IMR-90 (cell line): ENCODE measurements at regions not wholly inside any gene's neighbourhood (a gene's known extent, or its start where the extent isn't known, plus 50 kb on each side); places are given as distances from the start of the nearest gene placed in this dataset.

Experiments
- ATAC-seq: fragments of 200-7000 bp; cut with Tn5 transposase; 2 replicates; pipeline ENCODE4 v1.9.1; 2020; ENCODE audit warnings: low read depth, mild to moderate bottlenecking, moderate library complexity
- BruUV-seq: library from RNA; stranded (reverse); fragments of 400-500 nt; replicated peaks from 2 replicates; lab custom pipeline; 2021; lab: Mats Ljungman, UMichigan
- CTCF ChIA-PET: fragments of 300-600 bp; formaldehyde crosslinking; extraction: SDS; loops from one replicate; lab custom pipeline; 2021; ENCODE audit warnings: antibody characterized with exemption; lab: Yijun Ruan, JAX
- POLR2A ChIA-PET: fragments of 300-600 bp; sonication (Branson Sonifier 250); formaldehyde crosslinking; loops from one replicate; lab custom pipeline; 2022; ENCODE audit warnings: antibody characterized with exemption; ENCODE audit not compliant: unreplicated experiment; lab: Charles Lee
- DNase-seq: peaks from one replicate; pipeline ENCODE4 v3.0.0; 2013
- H2AFZ ChIP-seq: replicated peaks from 2 replicates; pipeline ENCODE3; 2013; ENCODE audit warnings: low read length, mild to moderate bottlenecking; ENCODE audit not compliant: poor library complexity
- H2AK5ac ChIP-seq: 2 replicates; pipeline ENCODE4 v1.6.1; 2013; ENCODE audit warnings: low read depth, low read length, inconsistent platforms
- H2AK9ac ChIP-seq: replicated peaks from 2 replicates; pipeline ENCODE3; 2013; ENCODE audit warnings: mild to moderate bottlenecking, low read depth, low read length, moderate library complexity; ENCODE audit not compliant: poor library complexity
- H2BK120ac ChIP-seq: 2 replicates; pipeline ENCODE4 v1.6.1; 2013; ENCODE audit warnings: low read depth, low read length, inconsistent platforms
- H2BK15ac ChIP-seq: 3 replicates; pipeline ENCODE4 v1.6.1; 2013; ENCODE audit warnings: low read depth, low read length, inconsistent platforms
- H2BK20ac ChIP-seq: 2 replicates; pipeline ENCODE4 v1.6.1; 2013; ENCODE audit warnings: low read depth, mild to moderate bottlenecking, inconsistent platforms, low read length, moderate library complexity
- H2BK5ac ChIP-seq: 2 replicates; pipeline ENCODE4 v1.6.1; 2013; ENCODE audit warnings: mild to moderate bottlenecking, low read depth, low read length, inconsistent platforms; ENCODE audit not compliant: poor library complexity, severe bottlenecking
- H3K14ac ChIP-seq: replicated peaks from 2 replicates; pipeline ENCODE4 v1.6.1; 2013; ENCODE audit warnings: low read depth, low read length, inconsistent platforms
- H3K18ac ChIP-seq: 2 replicates; pipeline ENCODE4 v1.6.1; 2013; ENCODE audit warnings: low read depth, low read length, control low read depth
- H3K23ac ChIP-seq: 2 replicates; pipeline ENCODE4 v1.6.1; 2013; ENCODE audit warnings: low read depth, low read length, inconsistent platforms
- H3K27ac ChIP-seq: 2 replicates; pipeline ENCODE4 v1.5.1; 2013; ENCODE audit warnings: mild to moderate bottlenecking, control low read depth, low read length; ENCODE audit not compliant: insufficient read depth
- H3K27me3 ChIP-seq: 2 replicates; pipeline ENCODE4 v1.6.1; 2013; ENCODE audit warnings: low read length; ENCODE audit not compliant: control insufficient read depth, insufficient read depth
- H3K36me3 ChIP-seq: 2 replicates; pipeline ENCODE4 v1.6.1; 2013; ENCODE audit warnings: low read length, mixed read lengths; ENCODE audit not compliant: control insufficient read depth, insufficient read depth
- H3K4ac ChIP-seq: 2 replicates; pipeline ENCODE4 v1.6.1; 2013; ENCODE audit warnings: low read depth, low read length, inconsistent platforms
- H3K4me1 ChIP-seq: 2 replicates; pipeline ENCODE4 v1.6.1; 2013; ENCODE audit warnings: low read length, mixed read lengths; ENCODE audit not compliant: control insufficient read depth, insufficient read depth
- H3K4me2 ChIP-seq: 2 replicates; pipeline ENCODE4 v1.6.1; 2013; ENCODE audit warnings: low read depth, mild to moderate bottlenecking, control low read depth, low read length, moderate library complexity
- H3K4me3 ChIP-seq: 2 replicates; pipeline ENCODE4 v1.5.1; 2013; ENCODE audit warnings: low read depth, mild to moderate bottlenecking, control low read depth, low read length, moderate library complexity; ENCODE audit not compliant: insufficient read depth
- H3K56ac ChIP-seq: 2 replicates; pipeline ENCODE4 v1.6.1; 2013; ENCODE audit warnings: low read length, inconsistent platforms; ENCODE audit not compliant: insufficient read depth; ENCODE audit errors: extremely low read depth
- H3K79me1 ChIP-seq, 2 experiments: 2 replicates each; pipeline ENCODE4 v1.6.1; 2013; ENCODE audit warnings: low read length in 2 of 2, inconsistent platforms in 1 of 2, low read depth in 1 of 2
- H3K9ac ChIP-seq: 2 replicates; pipeline ENCODE4 v1.6.1; 2013; ENCODE audit warnings: low read depth, low read length, control low read depth
- H3K9me1 ChIP-seq: 2 replicates; pipeline ENCODE4 v1.6.1; 2013; ENCODE audit warnings: low read length, inconsistent platforms; ENCODE audit not compliant: insufficient read depth
- H3K9me3 ChIP-seq: 2 replicates; pipeline ENCODE4 v1.6.1; 2013; ENCODE audit warnings: low read length; ENCODE audit not compliant: control insufficient read depth, insufficient read depth
- H4K20me1 ChIP-seq: 2 replicates; pipeline ENCODE4 v1.6.1; 2013; ENCODE audit warnings: low read length, inconsistent platforms; ENCODE audit not compliant: insufficient read depth
- H4K5ac ChIP-seq: 2 replicates; pipeline ENCODE4 v1.6.1; 2013; ENCODE audit warnings: mild to moderate bottlenecking, low read depth, low read length, control low read depth
- H4K8ac ChIP-seq, 2 experiments: 2 replicates each; pipeline ENCODE4 v1.6.1; 2013; ENCODE audit warnings: low read depth in 2 of 2, low read length in 2 of 2, control low read depth in 1 of 2, inconsistent platforms in 1 of 2
- H4K91ac ChIP-seq: 2 replicates; pipeline ENCODE4 v1.6.1; 2013; ENCODE audit warnings: low read depth, low read length, inconsistent platforms; ENCODE audit not compliant: insufficient read depth
- CHD1 ChIP-seq: IDR thresholded peaks from 2 replicates; pipeline ENCODE4 v1.6.1; 2012; ENCODE audit warnings: low read depth, low read length, improper control_type of control experiment
- MAZ ChIP-seq: IDR thresholded peaks from 2 replicates; pipeline ENCODE4 v1.6.1; 2012; ENCODE audit warnings: low read depth, mild to moderate bottlenecking, low read length, improper control_type of control experiment, moderate library complexity, borderline replicate concordance
- RAD21 ChIP-seq: IDR thresholded peaks from 2 replicates; pipeline ENCODE4 v1.6.1; 2012; ENCODE audit warnings: low read length, improper control_type of control experiment
- SMC3 ChIP-seq: fragments of 150-350 bp; IDR thresholded peaks from 2 replicates; pipeline ENCODE4 v1.6.1; 2016; ENCODE audit warnings: low read depth, mild to moderate bottlenecking, antibody characterized with exemption, low read length, moderate library complexity
- WGBS, 2 experiments: methylation state at CpG; one replicate each; pipeline versions ENCODE4 v1.1.5 to v1.1.7; 2013; ENCODE audit warnings: missing lambda C conversion rate in 2 of 2; ENCODE audit not compliant: insufficient read length in 1 of 2; ENCODE audit errors: extremely low coverage in 2 of 2; 5-methylcytosine and 5-hydroxymethylcytosine counted together
- dilution Hi-C: fragments of 300-500 bp; cut with HindIII; formaldehyde crosslinking; loops from one replicate; pipeline ENCODE4 v1.14.3; 2018; ENCODE audit warnings: low sequenced_read_pairs; ENCODE audit not compliant: unreplicated experiment
- in situ Hi-C: fragments of 300-500 bp; cut with MboI; formaldehyde crosslinking; loops from 3 replicates; pipeline ENCODE4 v1.14.3; 2019; ENCODE audit warnings: low sequenced_read_pairs, inconsistent platforms, mixed read lengths
- intact Hi-C: fragments of 100-400 bp; cut with micrococcal nuclease; formaldehyde crosslinking; loops from 2 replicates; pipeline ENCODE4 v1.10.0; 2022
- TF ChIP-seq, protein P1 (sequence below): fragments of 150-350 bp; IDR thresholded peaks from 2 replicates; pipeline ENCODE4 v1.6.1; 2016; ENCODE audit warnings: low read depth, mild to moderate bottlenecking, low read length, moderate library complexity, borderline replicate concordance
- TF ChIP-seq, protein P2 (sequence below): conservative IDR thresholded peaks from 2 replicates; pipeline ENCODE4 v1.5.1; 2012; ENCODE audit warnings: mild to moderate bottlenecking, low read depth, low read length, improper control_type of control experiment

DNA sequence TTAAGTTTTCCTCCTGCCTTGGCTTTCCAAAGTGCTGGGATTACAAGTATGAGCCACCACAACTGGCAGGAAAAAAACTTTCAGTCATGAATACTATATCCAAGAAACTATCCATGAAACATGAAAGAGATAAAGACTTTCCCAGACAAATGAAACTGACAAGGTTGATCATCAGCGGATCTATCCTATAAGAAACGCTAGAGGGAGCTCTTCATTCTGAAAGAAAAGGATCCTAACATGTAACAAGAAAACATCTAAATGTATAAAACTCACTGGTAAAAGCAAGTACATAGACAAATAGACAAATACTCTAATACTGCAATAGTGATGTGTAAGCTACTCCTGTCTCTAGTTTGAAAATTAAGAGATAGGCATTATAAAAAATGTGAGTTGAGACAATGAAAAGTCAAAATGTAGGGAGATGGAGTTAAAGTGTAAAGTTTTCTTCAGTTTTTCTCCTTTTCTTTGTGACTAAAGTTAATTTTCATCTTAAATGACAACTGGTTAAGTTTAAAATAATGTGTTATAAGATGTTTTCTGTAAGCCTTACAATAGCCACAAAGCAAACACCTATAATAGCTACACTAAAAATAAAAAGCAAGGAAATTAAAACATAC lies 79.6 kb upstream of the TEKT1 start:
- H2AK9ac ChIP-seq, result no peak overlapping the region
- H4K8ac ChIP-seq, result no peak overlapping the region
- H3K23ac ChIP-seq, result no peak overlapping the region
- DNase-seq, result peak; percentile 57
- H3K36me3 ChIP-seq, result no peaks in the 10 kb centered on the region
- H3K9ac ChIP-seq, result no peak overlapping the region
- in situ Hi-C loops, result loop anchor here (5.0 to 25.0 kb wide), 2 partner anchors 96 to 226 kb away; no protein-coding TSS in a partner anchor
- no peak overlapping the region for H3K4me3 ChIP-seq
- H3K56ac ChIP-seq, result no peak overlapping the region
- no peak overlapping the region for H3K14ac ChIP-seq
- H4K20me1 ChIP-seq, result peaks cover 4% of the 10 kb centered on the region; the same call in 1 of the 2 replicates
- peak; percentile 50; the same call in 1 of the 2 replicates for ATAC-seq
- no TSS peak for BruUV-seq
- no peak overlapping the region for H3K4me2 ChIP-seq
- no peaks in the 10 kb centered on the region for H3K9me1 ChIP-seq
- H2BK15ac ChIP-seq, result no peak overlapping the region
- TF ChIP-seq RAD21 (peak; percentile 43), CHD1 (no peak), MAZ (no peak), SMC3 (peak; percentile 43)
- TF ChIP-seq, protein P1, sequence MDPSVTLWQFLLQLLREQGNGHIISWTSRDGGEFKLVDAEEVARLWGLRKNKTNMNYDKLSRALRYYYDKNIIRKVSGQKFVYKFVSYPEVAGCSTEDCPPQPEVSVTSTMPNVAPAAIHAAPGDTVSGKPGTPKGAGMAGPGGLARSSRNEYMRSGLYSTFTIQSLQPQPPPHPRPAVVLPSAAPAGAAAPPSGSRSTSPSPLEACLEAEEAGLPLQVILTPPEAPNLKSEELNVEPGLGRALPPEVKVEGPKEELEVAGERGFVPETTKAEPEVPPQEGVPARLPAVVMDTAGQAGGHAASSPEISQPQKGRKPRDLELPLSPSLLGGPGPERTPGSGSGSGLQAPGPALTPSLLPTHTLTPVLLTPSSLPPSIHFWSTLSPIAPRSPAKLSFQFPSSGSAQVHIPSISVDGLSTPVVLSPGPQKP, result no peak
- TF ChIP-seq, protein P2, sequence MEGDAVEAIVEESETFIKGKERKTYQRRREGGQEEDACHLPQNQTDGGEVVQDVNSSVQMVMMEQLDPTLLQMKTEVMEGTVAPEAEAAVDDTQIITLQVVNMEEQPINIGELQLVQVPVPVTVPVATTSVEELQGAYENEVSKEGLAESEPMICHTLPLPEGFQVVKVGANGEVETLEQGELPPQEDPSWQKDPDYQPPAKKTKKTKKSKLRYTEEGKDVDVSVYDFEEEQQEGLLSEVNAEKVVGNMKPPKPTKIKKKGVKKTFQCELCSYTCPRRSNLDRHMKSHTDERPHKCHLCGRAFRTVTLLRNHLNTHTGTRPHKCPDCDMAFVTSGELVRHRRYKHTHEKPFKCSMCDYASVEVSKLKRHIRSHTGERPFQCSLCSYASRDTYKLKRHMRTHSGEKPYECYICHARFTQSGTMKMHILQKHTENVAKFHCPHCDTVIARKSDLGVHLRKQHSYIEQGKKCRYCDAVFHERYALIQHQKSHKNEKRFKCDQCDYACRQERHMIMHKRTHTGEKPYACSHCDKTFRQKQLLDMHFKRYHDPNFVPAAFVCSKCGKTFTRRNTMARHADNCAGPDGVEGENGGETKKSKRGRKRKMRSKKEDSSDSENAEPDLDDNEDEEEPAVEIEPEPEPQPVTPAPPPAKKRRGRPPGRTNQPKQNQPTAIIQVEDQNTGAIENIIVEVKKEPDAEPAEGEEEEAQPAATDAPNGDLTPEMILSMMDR, result peak; percentile 67
- POLR2A ChIA-PET, result no interaction called here
- no peak overlapping the region for H2BK120ac ChIP-seq
- intact Hi-C loops, result loop anchor here (1.0 kb wide), 1 partner anchor 245 kb away; no protein-coding TSS in a partner anchor
- H2AFZ ChIP-seq, result no peak overlapping the region
- H2BK20ac ChIP-seq, result no peak overlapping the region
- WGBS, 2 experiments, result no CpG with 5 or more reads among the region's 2 CpGs
- no peaks in the 10 kb centered on the region for H3K9me3 ChIP-seq
- no peak overlapping the region for H3K4ac ChIP-seq
- H3K79me1 ChIP-seq, result no peaks in the 10 kb centered on the region
- CTCF ChIA-PET, result interaction anchor here (0.5 to 1.9 kb wide), 11 partner anchors 11 to 313 kb away, joined by 3 to 18 read pairs (median 4); partner anchors contain the start of gene SLC13A5
- no peak overlapping the region for H2BK5ac ChIP-seq
- no peak overlapping the region for H3K27ac ChIP-seq
- no peaks in the 10 kb centered on the region for H3K4me1 ChIP-seq
- H4K5ac ChIP-seq, result no peak overlapping the region
- dilution Hi-C loops, result no loop called here
- no peak overlapping the region for H2AK5ac ChIP-seq
- H3K18ac ChIP-seq, result no peak overlapping the region
- no peak overlapping the region for H4K91ac ChIP-seq
- H3K27me3 ChIP-seq, result peaks cover 20% of the 10 kb centered on the region
